ENCODE measurements at regions not wholly inside any gene's neighbourhood (a gene's known extent, or its start where the extent isn't known, plus 50 kb on each side); places are given as distances from the start of the nearest gene placed in this dataset.

GRCh38 chr4:11051181-11051580 lies 366.6 kb upstream of the CLNK start:
- TF ChIP-seq, protein P1, sequence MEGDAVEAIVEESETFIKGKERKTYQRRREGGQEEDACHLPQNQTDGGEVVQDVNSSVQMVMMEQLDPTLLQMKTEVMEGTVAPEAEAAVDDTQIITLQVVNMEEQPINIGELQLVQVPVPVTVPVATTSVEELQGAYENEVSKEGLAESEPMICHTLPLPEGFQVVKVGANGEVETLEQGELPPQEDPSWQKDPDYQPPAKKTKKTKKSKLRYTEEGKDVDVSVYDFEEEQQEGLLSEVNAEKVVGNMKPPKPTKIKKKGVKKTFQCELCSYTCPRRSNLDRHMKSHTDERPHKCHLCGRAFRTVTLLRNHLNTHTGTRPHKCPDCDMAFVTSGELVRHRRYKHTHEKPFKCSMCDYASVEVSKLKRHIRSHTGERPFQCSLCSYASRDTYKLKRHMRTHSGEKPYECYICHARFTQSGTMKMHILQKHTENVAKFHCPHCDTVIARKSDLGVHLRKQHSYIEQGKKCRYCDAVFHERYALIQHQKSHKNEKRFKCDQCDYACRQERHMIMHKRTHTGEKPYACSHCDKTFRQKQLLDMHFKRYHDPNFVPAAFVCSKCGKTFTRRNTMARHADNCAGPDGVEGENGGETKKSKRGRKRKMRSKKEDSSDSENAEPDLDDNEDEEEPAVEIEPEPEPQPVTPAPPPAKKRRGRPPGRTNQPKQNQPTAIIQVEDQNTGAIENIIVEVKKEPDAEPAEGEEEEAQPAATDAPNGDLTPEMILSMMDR (IDR thresholded peaks at IDR 0.05; ENCODE audit: control extremely low read depth in 1 of 3, insufficient read depth in 1 of 3, low read depth in 1 of 3, low read length in 3 of 3) = no peak
- TF ChIP-seq HDAC2 (IDR thresholded peaks at IDR 0.05; ENCODE audit: borderline replicate concordance in 1 of 2, low read depth in 2 of 2, low read length in 2 of 2) (no peak), JUN (IDR thresholded peaks at IDR 0.05; ENCODE audit: low read depth, low read length) (no peak), CHD2 (IDR thresholded peaks at IDR 0.05; ENCODE audit: low read length) (no peak), YY1 (IDR thresholded peaks at IDR 0.05; ENCODE audit: low read depth, low read length) (no peak), POLR2A (IDR thresholded peaks at IDR 0.05; ENCODE audit: control extremely low read depth in 1 of 2, low read depth in 2 of 2, low read length in 2 of 2) (no peak), ATF3 (IDR thresholded peaks at IDR 0.05; ENCODE audit: insufficient read depth, low read depth, low read length) (no peak), EZH2 (IDR thresholded peaks at IDR 0.05; ENCODE audit: low read depth, low read length, severe bottlenecking) (no peak), RNF2 (IDR thresholded peaks at IDR 0.05; ENCODE audit: borderline replicate concordance, low read depth, low read length, missing control alignments, poor library complexity, severe bottlenecking) (no peak), JUND (IDR thresholded peaks at IDR 0.05; ENCODE audit: low read length) (no peak), EGR1 (IDR thresholded peaks at IDR 0.05; ENCODE audit: borderline replicate concordance, low read depth, low read length) (no peak)
- TF ChIP-seq, protein P2, sequence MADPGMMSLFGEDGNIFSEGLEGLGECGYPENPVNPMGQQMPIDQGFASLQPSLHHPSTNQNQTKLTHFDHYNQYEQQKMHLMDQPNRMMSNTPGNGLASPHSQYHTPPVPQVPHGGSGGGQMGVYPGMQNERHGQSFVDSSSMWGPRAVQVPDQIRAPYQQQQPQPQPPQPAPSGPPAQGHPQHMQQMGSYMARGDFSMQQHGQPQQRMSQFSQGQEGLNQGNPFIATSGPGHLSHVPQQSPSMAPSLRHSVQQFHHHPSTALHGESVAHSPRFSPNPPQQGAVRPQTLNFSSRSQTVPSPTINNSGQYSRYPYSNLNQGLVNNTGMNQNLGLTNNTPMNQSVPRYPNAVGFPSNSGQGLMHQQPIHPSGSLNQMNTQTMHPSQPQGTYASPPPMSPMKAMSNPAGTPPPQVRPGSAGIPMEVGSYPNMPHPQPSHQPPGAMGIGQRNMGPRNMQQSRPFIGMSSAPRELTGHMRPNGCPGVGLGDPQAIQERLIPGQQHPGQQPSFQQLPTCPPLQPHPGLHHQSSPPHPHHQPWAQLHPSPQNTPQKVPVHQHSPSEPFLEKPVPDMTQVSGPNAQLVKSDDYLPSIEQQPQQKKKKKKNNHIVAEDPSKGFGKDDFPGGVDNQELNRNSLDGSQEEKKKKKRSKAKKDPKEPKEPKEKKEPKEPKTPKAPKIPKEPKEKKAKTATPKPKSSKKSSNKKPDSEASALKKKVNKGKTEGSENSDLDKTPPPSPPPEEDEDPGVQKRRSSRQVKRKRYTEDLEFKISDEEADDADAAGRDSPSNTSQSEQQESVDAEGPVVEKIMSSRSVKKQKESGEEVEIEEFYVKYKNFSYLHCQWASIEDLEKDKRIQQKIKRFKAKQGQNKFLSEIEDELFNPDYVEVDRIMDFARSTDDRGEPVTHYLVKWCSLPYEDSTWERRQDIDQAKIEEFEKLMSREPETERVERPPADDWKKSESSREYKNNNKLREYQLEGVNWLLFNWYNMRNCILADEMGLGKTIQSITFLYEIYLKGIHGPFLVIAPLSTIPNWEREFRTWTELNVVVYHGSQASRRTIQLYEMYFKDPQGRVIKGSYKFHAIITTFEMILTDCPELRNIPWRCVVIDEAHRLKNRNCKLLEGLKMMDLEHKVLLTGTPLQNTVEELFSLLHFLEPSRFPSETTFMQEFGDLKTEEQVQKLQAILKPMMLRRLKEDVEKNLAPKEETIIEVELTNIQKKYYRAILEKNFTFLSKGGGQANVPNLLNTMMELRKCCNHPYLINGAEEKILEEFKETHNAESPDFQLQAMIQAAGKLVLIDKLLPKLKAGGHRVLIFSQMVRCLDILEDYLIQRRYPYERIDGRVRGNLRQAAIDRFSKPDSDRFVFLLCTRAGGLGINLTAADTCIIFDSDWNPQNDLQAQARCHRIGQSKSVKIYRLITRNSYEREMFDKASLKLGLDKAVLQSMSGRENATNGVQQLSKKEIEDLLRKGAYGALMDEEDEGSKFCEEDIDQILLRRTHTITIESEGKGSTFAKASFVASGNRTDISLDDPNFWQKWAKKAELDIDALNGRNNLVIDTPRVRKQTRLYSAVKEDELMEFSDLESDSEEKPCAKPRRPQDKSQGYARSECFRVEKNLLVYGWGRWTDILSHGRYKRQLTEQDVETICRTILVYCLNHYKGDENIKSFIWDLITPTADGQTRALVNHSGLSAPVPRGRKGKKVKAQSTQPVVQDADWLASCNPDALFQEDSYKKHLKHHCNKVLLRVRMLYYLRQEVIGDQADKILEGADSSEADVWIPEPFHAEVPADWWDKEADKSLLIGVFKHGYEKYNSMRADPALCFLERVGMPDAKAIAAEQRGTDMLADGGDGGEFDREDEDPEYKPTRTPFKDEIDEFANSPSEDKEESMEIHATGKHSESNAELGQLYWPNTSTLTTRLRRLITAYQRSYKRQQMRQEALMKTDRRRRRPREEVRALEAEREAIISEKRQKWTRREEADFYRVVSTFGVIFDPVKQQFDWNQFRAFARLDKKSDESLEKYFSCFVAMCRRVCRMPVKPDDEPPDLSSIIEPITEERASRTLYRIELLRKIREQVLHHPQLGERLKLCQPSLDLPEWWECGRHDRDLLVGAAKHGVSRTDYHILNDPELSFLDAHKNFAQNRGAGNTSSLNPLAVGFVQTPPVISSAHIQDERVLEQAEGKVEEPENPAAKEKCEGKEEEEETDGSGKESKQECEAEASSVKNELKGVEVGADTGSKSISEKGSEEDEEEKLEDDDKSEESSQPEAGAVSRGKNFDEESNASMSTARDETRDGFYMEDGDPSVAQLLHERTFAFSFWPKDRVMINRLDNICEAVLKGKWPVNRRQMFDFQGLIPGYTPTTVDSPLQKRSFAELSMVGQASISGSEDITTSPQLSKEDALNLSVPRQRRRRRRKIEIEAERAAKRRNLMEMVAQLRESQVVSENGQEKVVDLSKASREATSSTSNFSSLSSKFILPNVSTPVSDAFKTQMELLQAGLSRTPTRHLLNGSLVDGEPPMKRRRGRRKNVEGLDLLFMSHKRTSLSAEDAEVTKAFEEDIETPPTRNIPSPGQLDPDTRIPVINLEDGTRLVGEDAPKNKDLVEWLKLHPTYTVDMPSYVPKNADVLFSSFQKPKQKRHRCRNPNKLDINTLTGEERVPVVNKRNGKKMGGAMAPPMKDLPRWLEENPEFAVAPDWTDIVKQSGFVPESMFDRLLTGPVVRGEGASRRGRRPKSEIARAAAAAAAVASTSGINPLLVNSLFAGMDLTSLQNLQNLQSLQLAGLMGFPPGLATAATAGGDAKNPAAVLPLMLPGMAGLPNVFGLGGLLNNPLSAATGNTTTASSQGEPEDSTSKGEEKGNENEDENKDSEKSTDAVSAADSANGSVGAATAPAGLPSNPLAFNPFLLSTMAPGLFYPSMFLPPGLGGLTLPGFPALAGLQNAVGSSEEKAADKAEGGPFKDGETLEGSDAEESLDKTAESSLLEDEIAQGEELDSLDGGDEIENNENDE (IDR thresholded peaks at IDR 0.05; ENCODE audit: insufficient replicate concordance, low read length) = no peak

Measured in H1 (cell line).